HG03521 (cell line): ENCODE measurements at regions not wholly inside any gene's neighbourhood (a gene's known extent, or its start where the extent isn't known, plus 50 kb on each side); places are given as distances from the start of the nearest gene placed in this dataset.
"Not testable (repeated sequence)": the region's sequence is repeated elsewhere in the genome, so short reads cannot be mapped to it uniquely, and the experiment has no call there.

Source experiments
- ATAC-seq: cut with Tn5 transposase; IDR thresholded peaks from one replicate; pipeline ENCODE4 v1.9.1; 2021; ENCODE audit warnings: mild to moderate bottlenecking, moderate library complexity; ENCODE audit not compliant: unreplicated experiment

GRCh38 chr5:50898966-50899365, 232.5 kb downstream of the PARP8 start:
- no peak for ATAC-seq

GRCh38 chr5:50900952-50901510, 234.6 kb downstream of the PARP8 start:
- ATAC-seq = no peak

- no peak for ATAC-seq
Observed at GRCh38 chr5:50903651-50904050, 237.2 kb downstream of the PARP8 start.

- ATAC-seq = no peak
Observed at GRCh38 chr5:50905996-50906570, 239.6 kb downstream of the PARP8 start.

GRCh38 chr5:50920160-50920559, 253.7 kb downstream of the PARP8 start:
- ATAC-seq = not testable (repeated sequence)

GRCh38 chr5:50921366-50922133, 255.1 kb downstream of the PARP8 start:
- no peak for ATAC-seq

GRCh38 chr5:50922134-50922941, 255.9 kb downstream of the PARP8 start:
- not testable (repeated sequence) for ATAC-seq

GRCh38 chr5:50922942-50923767, 256.7 kb downstream of the PARP8 start:
- no peak for ATAC-seq

- no peak for ATAC-seq
Observed at GRCh38 chr5:50923768-50924494, 257.5 kb downstream of the PARP8 start.

- ATAC-seq = no peak
Observed at GRCh38 chr5:50927953-50928352, 261.5 kb downstream of the PARP8 start.

GRCh38 chr5:50929174-50929573, 262.7 kb downstream of the PARP8 start:
- ATAC-seq = no peak

GRCh38 chr5:50934343-50934742, 267.9 kb downstream of the PARP8 start:
- ATAC-seq = no peak

- no peak for ATAC-seq
Observed at GRCh38 chr5:50945139-50945538, 278.7 kb downstream of the PARP8 start.

GRCh38 chr5:50947906-50948683, 281.7 kb downstream of the PARP8 start:
- no peak for ATAC-seq

- ATAC-seq = no peak
Observed at GRCh38 chr5:50953290-50953689, 286.9 kb downstream of the PARP8 start.

GRCh38 chr5:50958852-50959457, 292.5 kb downstream of the PARP8 start:
- ATAC-seq = no peak

- peak; percentile 77 for ATAC-seq
Observed at GRCh38 chr5:50962934-50963872, 296.8 kb downstream of the PARP8 start.
